HepG2 (cell line): ENCODE measurements at regions not wholly inside any gene's neighbourhood (a gene's known extent, or its start where the extent isn't known, plus 50 kb on each side); places are given as distances from the start of the nearest gene placed in this dataset.

Source experiments
- ATAC-seq: fragments of 200-7000 bp; cut with Tn5 transposase; 3 replicates; pipeline ENCODE4 v1.9.1; 2020; ENCODE audit warnings: mild to moderate bottlenecking, moderate library complexity
- BruUV-seq: library from RNA; stranded (reverse); fragments of 400-500 nt; replicated peaks from 2 replicates; lab custom pipeline; 2021; lab: Mats Ljungman, UMichigan
- CTCF ChIA-PET: fragments of 300-600 bp; formaldehyde crosslinking; extraction: SDS; loops from one replicate; lab custom pipeline; 2021; ENCODE audit warnings: low total read pairs, inconsistent platforms, low intra/inter-chr PET ratio; lab: Yijun Ruan, JAX
- POLR2A ChIA-PET: fragments of 350-600 bp; sonication (Branson Sonifier 250); formaldehyde crosslinking; loops from one replicate; lab custom pipeline; 2020; ENCODE audit warnings: antibody characterized with exemption, inconsistent platforms; lab: Yijun Ruan, JAX
- DNase-seq: peaks from one replicate; pipeline ENCODE4 v3.0.0-alpha.2; 2015; ENCODE audit warnings: low spot score
- FAIRE-seq: peaks from 3 replicates; lab custom pipeline; 2011; peaks lifted over from hg19 to GRCh38; lab: Jason Lieb, UNC
- H2AFZ ChIP-seq: one replicate; pipeline ENCODE4 v1.6.1; 2011; ENCODE audit warnings: low read length, inconsistent platforms
- H3K27ac ChIP-seq: fragments of 300-600 bp; 3 replicates; pipeline ENCODE4 v1.8.0; 2011; ENCODE audit warnings: mixed run types, mild to moderate bottlenecking, mixed read lengths, low read length, inconsistent platforms; ENCODE audit not compliant: insufficient read depth; ENCODE audit errors: extremely low read length
- H3K27me3 ChIP-seq, 2 experiments: fragments of 200-600 bp in 1 of 2; 2 replicates in 1 of 2; 3 replicates in 1 of 2; pipeline versions ENCODE4 v1.6.0 to v1.8.0; 2011; ENCODE audit warnings: low read length in 2 of 2, mild to moderate bottlenecking in 2 of 2, moderate library complexity in 2 of 2, inconsistent platforms in 1 of 2; ENCODE audit not compliant: insufficient read depth in 2 of 2, control insufficient read depth in 1 of 2
- H3K36me3 ChIP-seq, 2 experiments: fragments of 200-600 bp in 1 of 2; replicated peaks in 1 of 2; 2 replicates in 1 of 2; 3 replicates in 1 of 2; pipeline versions ENCODE4 v1.5.1 to v1.8.0; 2011; ENCODE audit warnings: low read length in 2 of 2, inconsistent platforms in 1 of 2; ENCODE audit not compliant: insufficient read depth in 2 of 2, control insufficient read depth in 1 of 2
- H3K4me1 ChIP-seq: 2 replicates; pipeline ENCODE4 v1.5.1; 2012; ENCODE audit warnings: low read length, inconsistent platforms; ENCODE audit not compliant: insufficient read depth
- H3K4me2 ChIP-seq: 2 replicates; pipeline ENCODE4 v1.6.0; 2011; ENCODE audit warnings: low read depth, low read length, inconsistent platforms
- H3K4me3 ChIP-seq, 3 experiments: fragments of 200-600 bp in 1 of 3; sonication (generic), shearing (Covaris generic) in 1 of 3; replicated peaks in 1 of 3; 2 replicates each; pipeline ENCODE4 v1.5.1; 2011 to 2016; ENCODE audit warnings: low read length in 3 of 3, inconsistent platforms in 2 of 3, low read depth in 2 of 3, mild to moderate bottlenecking in 2 of 3, control low read depth in 1 of 3, mixed read lengths in 1 of 3; ENCODE audit not compliant: insufficient read depth in 1 of 3
- H3K79me2 ChIP-seq: one replicate; pipeline ENCODE4 v1.6.1; 2011; ENCODE audit warnings: low read length, inconsistent platforms; ENCODE audit not compliant: insufficient read depth
- H3K9ac ChIP-seq: 2 replicates; pipeline ENCODE4 v1.6.0; 2011; ENCODE audit warnings: mild to moderate bottlenecking, low read depth, low read length, inconsistent platforms; ENCODE audit not compliant: insufficient read depth
- H3K9me3 ChIP-seq: 2 replicates; pipeline ENCODE4 v1.5.1; 2012; ENCODE audit warnings: mild to moderate bottlenecking, low read length
- H4K20me1 ChIP-seq: 2 replicates; pipeline ENCODE4 v1.6.0; 2011; ENCODE audit warnings: inconsistent platforms, mild to moderate bottlenecking, low read length, moderate library complexity; ENCODE audit not compliant: insufficient read depth
- DR1 ChIP-seq: sonication (generic); formaldehyde crosslinking; IDR thresholded peaks from 2 replicates; pipeline ENCODE4 v1.8.0; 2021; ENCODE audit warnings: mild to moderate bottlenecking, missing genetic modification reagents, inconsistent platforms
- NFRKB ChIP-seq: fragments of 450-650 bp; IDR thresholded peaks from 2 replicates; pipeline ENCODE4 v1.6.1; 2017
- PAX8 ChIP-seq: sonication (generic); formaldehyde crosslinking; IDR thresholded peaks from 2 replicates; pipeline ENCODE4 v1.8.0; 2022; ENCODE audit warnings: mild to moderate bottlenecking, missing genetic modification reagents, borderline replicate concordance
- SATB2 ChIP-seq: sonication (generic); formaldehyde crosslinking; IDR thresholded peaks from 2 replicates; pipeline ENCODE4 v1.5.0; 2020; ENCODE audit warnings: missing genetic modification reagents
- STAG1 ChIP-seq: sonication (generic); formaldehyde crosslinking; IDR thresholded peaks from 2 replicates; pipeline ENCODE4 v1.4.0; 2020; ENCODE audit warnings: missing genetic modification reagents
- ZBTB20 ChIP-seq: sonication (generic); formaldehyde crosslinking; IDR thresholded peaks from 2 replicates; pipeline ENCODE4 v1.8.1; 2023; ENCODE audit warnings: missing genetic modification reagents, low read depth, mild to moderate bottlenecking, borderline replicate concordance
- ZBTB7B ChIP-seq: sonication (generic); formaldehyde crosslinking; IDR thresholded peaks from 2 replicates; pipeline ENCODE4 v1.4.0; 2020; ENCODE audit warnings: missing genetic modification reagents
- ZNF33A ChIP-seq: sonication (generic); formaldehyde crosslinking; IDR thresholded peaks from 2 replicates; pipeline ENCODE4 v1.5.1; 2020; ENCODE audit warnings: missing genetic modification reagents, mild to moderate bottlenecking, moderate library complexity, borderline replicate concordance
- ZNF350 ChIP-seq: sonication (generic); formaldehyde crosslinking; IDR thresholded peaks from 2 replicates; pipeline ENCODE4 v1.4.0; 2020; ENCODE audit warnings: mild to moderate bottlenecking, low read depth, missing genetic modification reagents, borderline replicate concordance
- ZNF546 ChIP-seq: sonication (generic); formaldehyde crosslinking; conservative IDR thresholded peaks from 2 replicates; pipeline ENCODE4 v1.8.1; 2023; ENCODE audit warnings: mild to moderate bottlenecking, missing genetic modification reagents
- WGBS: methylation state at CpG from one replicate; pipeline ENCODE4 v1.1.6; 2017; ENCODE audit warnings: low lambda C conversion rate; 5-methylcytosine and 5-hydroxymethylcytosine counted together
- in situ Hi-C: cut with HindIII; loops from 2 replicates; pipeline ENCODE4 v1.10.0; 2017; ENCODE audit warnings: low pct_unique_long_range_greater_than_20kb; ENCODE audit not compliant: extremely low pct_ligation_motif_present
- intact Hi-C: fragments of 100-400 bp; cut with micrococcal nuclease; formaldehyde crosslinking; loops from one replicate; pipeline ENCODE4 v1.10.0; 2022; ENCODE audit not compliant: unreplicated experiment
- TF ChIP-seq, protein P1 (sequence below): sonication (generic); formaldehyde crosslinking; IDR thresholded peaks from 2 replicates; pipeline ENCODE4 v1.8.0; 2022; ENCODE audit warnings: mild to moderate bottlenecking, missing genetic modification reagents
- TF ChIP-seq, protein P2 (sequence below): sonication (generic); formaldehyde crosslinking; IDR thresholded peaks from 2 replicates; pipeline ENCODE4 v1.5.0; 2020; ENCODE audit warnings: mild to moderate bottlenecking, missing genetic modification reagents, moderate library complexity
- TF ChIP-seq, protein P3 (sequence below): sonication (generic); formaldehyde crosslinking; conservative IDR thresholded peaks from 2 replicates; pipeline ENCODE4 v1.4.0; 2020; ENCODE audit warnings: mild to moderate bottlenecking, missing genetic modification reagents, moderate library complexity

DNA sequence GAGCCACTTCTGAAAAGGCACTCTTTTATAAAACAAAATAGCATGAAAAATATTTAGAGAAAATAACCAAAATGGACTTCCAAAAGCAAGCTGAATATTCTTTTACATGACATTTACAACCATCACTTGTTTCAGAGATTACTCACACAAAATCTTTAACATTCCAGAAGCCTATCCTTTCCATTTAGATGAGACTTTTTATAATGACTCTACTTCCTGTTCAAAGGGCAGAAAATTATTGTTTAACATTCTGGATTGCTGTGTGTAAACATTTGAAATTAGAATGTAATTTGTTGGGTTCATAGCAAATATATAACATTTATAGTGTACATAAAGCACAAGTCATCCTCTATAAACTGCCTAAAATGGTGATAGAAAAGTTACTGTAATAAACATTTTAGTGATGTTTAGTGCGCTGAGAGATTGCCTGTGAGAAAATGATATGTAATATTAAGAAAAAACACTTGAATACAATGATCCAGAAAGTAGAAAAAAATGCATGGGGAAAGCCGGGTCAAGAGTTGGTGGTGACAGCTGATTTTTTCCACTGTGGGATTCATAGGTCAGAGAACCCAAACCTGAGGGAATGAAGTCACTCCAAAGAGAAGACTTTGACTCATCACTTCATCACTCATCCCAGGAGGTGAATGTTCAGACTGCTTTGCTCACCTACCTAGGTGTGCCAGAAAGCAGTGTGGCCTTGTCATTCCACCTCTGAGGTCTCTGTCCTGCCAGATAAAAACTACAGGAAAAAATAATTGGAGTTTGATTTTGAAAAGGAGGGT is 305.8 kb downstream of the ARPP21 start (continued):
- TF ChIP-seq, protein P1, sequence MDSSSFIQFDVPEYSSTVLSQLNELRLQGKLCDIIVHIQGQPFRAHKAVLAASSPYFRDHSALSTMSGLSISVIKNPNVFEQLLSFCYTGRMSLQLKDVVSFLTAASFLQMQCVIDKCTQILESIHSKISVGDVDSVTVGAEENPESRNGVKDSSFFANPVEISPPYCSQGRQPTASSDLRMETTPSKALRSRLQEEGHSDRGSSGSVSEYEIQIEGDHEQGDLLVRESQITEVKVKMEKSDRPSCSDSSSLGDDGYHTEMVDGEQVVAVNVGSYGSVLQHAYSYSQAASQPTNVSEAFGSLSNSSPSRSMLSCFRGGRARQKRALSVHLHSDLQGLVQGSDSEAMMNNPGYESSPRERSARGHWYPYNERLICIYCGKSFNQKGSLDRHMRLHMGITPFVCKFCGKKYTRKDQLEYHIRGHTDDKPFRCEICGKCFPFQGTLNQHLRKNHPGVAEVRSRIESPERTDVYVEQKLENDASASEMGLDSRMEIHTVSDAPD = no peak
- no peak for TF ChIP-seq ZNF33A (CRISPR knock-in tag)
- no peak for TF ChIP-seq NFRKB
- TF ChIP-seq ZBTB7B (CRISPR knock-in tag) = no peak

DNA sequence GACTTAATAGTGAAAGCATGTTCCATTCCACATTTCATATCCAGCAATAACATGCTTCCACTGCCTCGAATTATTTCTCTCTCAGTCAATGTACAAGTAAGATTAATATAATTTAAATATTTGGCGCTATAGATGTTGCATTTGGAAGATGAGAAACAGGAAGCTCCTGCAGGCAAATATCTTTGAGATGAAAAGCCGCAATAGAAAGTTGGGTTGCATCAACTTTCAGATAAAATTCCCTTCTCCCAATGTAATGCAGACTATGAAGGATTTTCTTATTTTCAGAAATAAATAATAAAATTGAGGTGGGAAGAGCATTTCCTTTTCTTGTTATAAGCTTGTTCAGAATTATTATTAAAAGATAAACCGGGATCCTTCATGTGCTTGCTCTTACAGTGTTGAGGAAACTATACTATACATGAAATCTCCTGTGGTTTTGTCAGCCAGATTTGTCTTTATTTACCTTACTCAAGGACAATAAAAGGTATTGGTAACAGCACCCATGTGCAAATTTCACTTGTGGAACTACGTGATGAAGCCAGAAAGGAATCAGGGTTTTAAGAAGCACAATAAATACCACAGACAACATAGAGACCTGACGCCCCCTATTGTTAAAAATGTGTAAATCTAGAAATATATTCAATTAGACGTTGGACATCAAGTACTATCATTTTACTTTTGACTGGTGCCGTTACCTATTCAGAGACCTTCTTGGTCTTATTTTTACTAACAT is 307.0 kb downstream of the ARPP21 start:
- ATAC-seq = no peak
- no peaks in the 10 kb centered on the region for H3K4me1 ChIP-seq
- no peaks in the 10 kb centered on the region for H3K9me3 ChIP-seq
- no peaks in the 10 kb centered on the region for H4K20me1 ChIP-seq
- H3K4me2 ChIP-seq = no peak overlapping the region
- H2AFZ ChIP-seq = no peak overlapping the region
- ChIA-PET CTCF (no interaction called here), POLR2A (no interaction called here)
- H3K27me3 ChIP-seq = no peaks in the 10 kb centered on the region
- no peak overlapping the region for H3K27ac ChIP-seq
- BruUV-seq = no TSS peak
- in situ Hi-C loops = no loop called here
- TF ChIP-seq ZNF350 (no peak), SATB2 (CRISPR knock-in tag) (no peak), PAX8 (no peak), DR1 (CRISPR knock-in tag) (no peak), STAG1 (CRISPR knock-in tag) (0 out of 2 replicates have a peak, but pooled peaks have one; percentile 17), ZBTB20 (CRISPR knock-in tag) (no peak), ZNF546 (CRISPR knock-in tag) (no peak)
- TF ChIP-seq, protein P2, sequence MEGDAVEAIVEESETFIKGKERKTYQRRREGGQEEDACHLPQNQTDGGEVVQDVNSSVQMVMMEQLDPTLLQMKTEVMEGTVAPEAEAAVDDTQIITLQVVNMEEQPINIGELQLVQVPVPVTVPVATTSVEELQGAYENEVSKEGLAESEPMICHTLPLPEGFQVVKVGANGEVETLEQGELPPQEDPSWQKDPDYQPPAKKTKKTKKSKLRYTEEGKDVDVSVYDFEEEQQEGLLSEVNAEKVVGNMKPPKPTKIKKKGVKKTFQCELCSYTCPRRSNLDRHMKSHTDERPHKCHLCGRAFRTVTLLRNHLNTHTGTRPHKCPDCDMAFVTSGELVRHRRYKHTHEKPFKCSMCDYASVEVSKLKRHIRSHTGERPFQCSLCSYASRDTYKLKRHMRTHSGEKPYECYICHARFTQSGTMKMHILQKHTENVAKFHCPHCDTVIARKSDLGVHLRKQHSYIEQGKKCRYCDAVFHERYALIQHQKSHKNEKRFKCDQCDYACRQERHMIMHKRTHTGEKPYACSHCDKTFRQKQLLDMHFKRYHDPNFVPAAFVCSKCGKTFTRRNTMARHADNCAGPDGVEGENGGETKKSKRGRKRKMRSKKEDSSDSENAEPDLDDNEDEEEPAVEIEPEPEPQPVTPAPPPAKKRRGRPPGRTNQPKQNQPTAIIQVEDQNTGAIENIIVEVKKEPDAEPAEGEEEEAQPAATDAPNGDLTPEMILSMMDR (CRISPR knock-in tag) = 0 out of 2 replicates have a peak, but pooled peaks have one; percentile 12
- TF ChIP-seq, protein P3, sequence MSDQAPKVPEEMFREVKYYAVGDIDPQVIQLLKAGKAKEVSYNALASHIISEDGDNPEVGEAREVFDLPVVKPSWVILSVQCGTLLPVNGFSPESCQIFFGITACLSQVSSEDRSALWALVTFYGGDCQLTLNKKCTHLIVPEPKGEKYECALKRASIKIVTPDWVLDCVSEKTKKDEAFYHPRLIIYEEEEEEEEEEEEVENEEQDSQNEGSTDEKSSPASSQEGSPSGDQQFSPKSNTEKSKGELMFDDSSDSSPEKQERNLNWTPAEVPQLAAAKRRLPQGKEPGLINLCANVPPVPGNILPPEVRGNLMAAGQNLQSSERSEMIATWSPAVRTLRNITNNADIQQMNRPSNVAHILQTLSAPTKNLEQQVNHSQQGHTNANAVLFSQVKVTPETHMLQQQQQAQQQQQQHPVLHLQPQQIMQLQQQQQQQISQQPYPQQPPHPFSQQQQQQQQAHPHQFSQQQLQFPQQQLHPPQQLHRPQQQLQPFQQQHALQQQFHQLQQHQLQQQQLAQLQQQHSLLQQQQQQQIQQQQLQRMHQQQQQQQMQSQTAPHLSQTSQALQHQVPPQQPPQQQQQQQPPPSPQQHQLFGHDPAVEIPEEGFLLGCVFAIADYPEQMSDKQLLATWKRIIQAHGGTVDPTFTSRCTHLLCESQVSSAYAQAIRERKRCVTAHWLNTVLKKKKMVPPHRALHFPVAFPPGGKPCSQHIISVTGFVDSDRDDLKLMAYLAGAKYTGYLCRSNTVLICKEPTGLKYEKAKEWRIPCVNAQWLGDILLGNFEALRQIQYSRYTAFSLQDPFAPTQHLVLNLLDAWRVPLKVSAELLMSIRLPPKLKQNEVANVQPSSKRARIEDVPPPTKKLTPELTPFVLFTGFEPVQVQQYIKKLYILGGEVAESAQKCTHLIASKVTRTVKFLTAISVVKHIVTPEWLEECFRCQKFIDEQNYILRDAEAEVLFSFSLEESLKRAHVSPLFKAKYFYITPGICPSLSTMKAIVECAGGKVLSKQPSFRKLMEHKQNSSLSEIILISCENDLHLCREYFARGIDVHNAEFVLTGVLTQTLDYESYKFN = no peak
- H3K9ac ChIP-seq = no peak overlapping the region
- H3K36me3 ChIP-seq = no peaks in the 10 kb centered on the region
- no peaks in the 10 kb centered on the region for H3K79me2 ChIP-seq
- intact Hi-C loops = loop anchor here (2.0 to 5.0 kb wide), 2 partner anchors 79 to 1684 kb away; no protein-coding TSS in a partner anchor
- WGBS = 25% methylated on average over 8 of the region's 8 CpGs
- peak; percentile 18 for DNase-seq
- FAIRE-seq = no peak
- H3K4me3 ChIP-seq = no peak overlapping the region
